Left lung (tissue), 4 donors: ENCODE measurements at regions not wholly inside any gene's neighbourhood (a gene's known extent, or its start where the extent isn't known, plus 50 kb on each side); places are given as distances from the start of the nearest gene placed in this dataset.

Experiments used
- ATAC-seq: fragments of 200-7000 bp; cut with Tn5 transposase; one replicate; pipeline ENCODE4 v1.9.1; 2020; ENCODE audit warnings: moderate library complexity
- DNase-seq, 4 donors: peaks; one replicate each; pipeline ENCODE4 v3.0.0-alpha.2; 2013 to 2020
- H3K27ac ChIP-seq, 2 donors: fragments of 200-600 bp; sonication (generic) in 1 of 2; one replicate each; pipeline versions ENCODE4 v1.5.0 to v1.8.0; 2020 to 2021
- H3K27me3 ChIP-seq, 2 donors: fragments of 200-600 bp; sonication (generic) in 1 of 2; one replicate each; pipeline versions ENCODE4 v1.5.0 to v1.8.0; 2020 to 2021
- H3K36me3 ChIP-seq, 2 donors: fragments of 200-600 bp; sonication (generic) in 1 of 2; one replicate each; pipeline versions ENCODE4 v1.5.0 to v1.8.0; 2020 to 2021
- H3K4me1 ChIP-seq, 2 donors: fragments of 200-600 bp; one replicate each; pipeline ENCODE4 v1.8.0; 2021
- H3K4me3 ChIP-seq, 2 donors: fragments of 200-600 bp; sonication (generic) in 1 of 2; one replicate each; pipeline versions ENCODE4 v1.5.0 to v1.8.0; 2020 to 2021; ENCODE audit warnings: mild to moderate bottlenecking in 1 of 2
- H3K9me3 ChIP-seq, 2 donors: fragments of 200-600 bp; sonication (generic) in 1 of 2; one replicate each; pipeline versions ENCODE4 v1.5.0 to v1.8.0; 2020 to 2021
- intact Hi-C, 2 donors: fragments of 100-400 bp; cut with DNase I; formaldehyde crosslinking; loops; one replicate each; pipeline versions ENCODE4 v1.11.2 to v1.14.2; 2022
- TF ChIP-seq, protein P1 (sequence below), 2 donors: fragments of 200-600 bp; sonication (generic) in 1 of 2; IDR thresholded peaks; one replicate each; pipeline versions ENCODE4 v1.5.0 to v1.8.0; 2021; ENCODE audit warnings: antibody characterized with exemption in 2 of 2
- donor health status: DM: no; HTN: yes; CAD: no.
- donor health status: DM: no; HTN: no; CAD: no.

GRCh38 chr14:26791117-26791806, 193.4 kb upstream of the NOVA1 start:
- intact Hi-C loops, result no loop called here
- Histone ChIP-seq H3K4me3 (no peak overlapping the region), H3K9me3 (no peaks in the 10 kb centered on the region), H3K27me3 (no peaks in the 10 kb centered on the region), H3K27ac (no peak overlapping the region), H3K4me1 (no peaks in the 10 kb centered on the region), H3K36me3 (no peaks in the 10 kb centered on the region)
- no peak for ATAC-seq
- TF ChIP-seq, protein P1, sequence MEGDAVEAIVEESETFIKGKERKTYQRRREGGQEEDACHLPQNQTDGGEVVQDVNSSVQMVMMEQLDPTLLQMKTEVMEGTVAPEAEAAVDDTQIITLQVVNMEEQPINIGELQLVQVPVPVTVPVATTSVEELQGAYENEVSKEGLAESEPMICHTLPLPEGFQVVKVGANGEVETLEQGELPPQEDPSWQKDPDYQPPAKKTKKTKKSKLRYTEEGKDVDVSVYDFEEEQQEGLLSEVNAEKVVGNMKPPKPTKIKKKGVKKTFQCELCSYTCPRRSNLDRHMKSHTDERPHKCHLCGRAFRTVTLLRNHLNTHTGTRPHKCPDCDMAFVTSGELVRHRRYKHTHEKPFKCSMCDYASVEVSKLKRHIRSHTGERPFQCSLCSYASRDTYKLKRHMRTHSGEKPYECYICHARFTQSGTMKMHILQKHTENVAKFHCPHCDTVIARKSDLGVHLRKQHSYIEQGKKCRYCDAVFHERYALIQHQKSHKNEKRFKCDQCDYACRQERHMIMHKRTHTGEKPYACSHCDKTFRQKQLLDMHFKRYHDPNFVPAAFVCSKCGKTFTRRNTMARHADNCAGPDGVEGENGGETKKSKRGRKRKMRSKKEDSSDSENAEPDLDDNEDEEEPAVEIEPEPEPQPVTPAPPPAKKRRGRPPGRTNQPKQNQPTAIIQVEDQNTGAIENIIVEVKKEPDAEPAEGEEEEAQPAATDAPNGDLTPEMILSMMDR (IDR thresholded peaks at IDR 0.05), result no peak
- DNase-seq, result no peak

GRCh38 chr14:26794731-26795130, 196.9 kb upstream of the NOVA1 start:
- Histone ChIP-seq H3K4me3 (no peak overlapping the region), H3K27ac (no peak overlapping the region), H3K4me1 (no peaks in the 10 kb centered on the region), H3K9me3 (no peaks in the 10 kb centered on the region), H3K36me3 (no peaks in the 10 kb centered on the region), H3K27me3 (no peaks in the 10 kb centered on the region)
- DNase-seq (no peak), ATAC-seq (no peak)
- TF ChIP-seq, protein P1 (IDR thresholded peaks at IDR 0.05), result no peak
- intact Hi-C loops, result no loop called here

GRCh38 chr14:26808407-26808806, 210.6 kb upstream of the NOVA1 start:
- Histone ChIP-seq H3K4me1 (no peaks in the 10 kb centered on the region), H3K27me3 (no peaks in the 10 kb centered on the region), H3K36me3 (no peaks in the 10 kb centered on the region), H3K4me3 (no peak overlapping the region), H3K9me3 (no peaks in the 10 kb centered on the region), H3K27ac (no peak overlapping the region)
- TF ChIP-seq, protein P1 (IDR thresholded peaks at IDR 0.05), result no peak
- DNase-seq (no peak), ATAC-seq (no peak)
- intact Hi-C loops, result no loop called here

- H3K4me3 ChIP-seq, result no peak overlapping the region
- ATAC-seq (no peak), DNase-seq (no peak)
- intact Hi-C loops, result no loop called here
- H3K4me1 ChIP-seq, result no peaks in the 10 kb centered on the region
- H3K36me3 ChIP-seq, result no peaks in the 10 kb centered on the region
- no peak overlapping the region for H3K27ac ChIP-seq
- no peaks in the 10 kb centered on the region for H3K9me3 ChIP-seq
- TF ChIP-seq, protein P1 (IDR thresholded peaks at IDR 0.05), result no peak
- no peaks in the 10 kb centered on the region for H3K27me3 ChIP-seq
These were observed 212.8 kb upstream of the NOVA1 start for GRCh38 chr14:26810631-26811030.

GRCh38 chr14:26811756-26812305, 214.0 kb upstream of the NOVA1 start:
- ATAC-seq, result no peak
- Histone ChIP-seq H3K4me1 (no peaks in the 10 kb centered on the region), H3K27me3 (no peaks in the 10 kb centered on the region), H3K4me3 (no peak overlapping the region), H3K9me3 (no peaks in the 10 kb centered on the region), H3K27ac (no peak overlapping the region), H3K36me3 (no peaks in the 10 kb centered on the region)
- TF ChIP-seq, protein P1 (IDR thresholded peaks at IDR 0.05), result no peak
- intact Hi-C loops, result no loop called here
- no peak for DNase-seq
